Hepatocyte (in vitro differentiated cells): ENCODE measurements at regions not wholly inside any gene's neighbourhood (a gene's known extent, or its start where the extent isn't known, plus 50 kb on each side); places are given as distances from the start of the nearest gene placed in this dataset.

Experiments used
- DNase-seq: peaks from one replicate; pipeline ENCODE4 v3.0.0-alpha.2; 2016; ENCODE audit warnings: low spot score
- H2AFZ ChIP-seq: fragments of 200-600 bp; sonication (generic); 2 replicates; pipeline ENCODE4 v1.6.0; 2016; ENCODE audit warnings: antibody characterized with exemption, mild to moderate bottlenecking
- H3K27ac ChIP-seq: fragments of 200-600 bp; sonication (generic); 2 replicates; pipeline ENCODE4 v1.5.1; 2016; ENCODE audit warnings: mild to moderate bottlenecking
- H3K27me3 ChIP-seq: fragments of 200-600 bp; sonication (generic); 2 replicates; pipeline ENCODE4 v1.6.1; 2016
- H3K36me3 ChIP-seq: fragments of 200-600 bp; sonication (generic); replicated peaks from 2 replicates; pipeline ENCODE4 v1.5.1; 2016; ENCODE audit warnings: low read depth; ENCODE audit not compliant: insufficient read depth
- H3K4me1 ChIP-seq: fragments of 200-600 bp; sonication (generic); 2 replicates; pipeline ENCODE4 v1.5.1; 2016; ENCODE audit warnings: mild to moderate bottlenecking, moderate library complexity; ENCODE audit not compliant: insufficient read depth
- H3K4me2 ChIP-seq: fragments of 200-600 bp; sonication (generic); 2 replicates; pipeline ENCODE4 v1.6.0; 2016
- H3K4me3 ChIP-seq: fragments of 200-600 bp; sonication (generic); 2 replicates; pipeline ENCODE4 v1.5.1; 2016; ENCODE audit warnings: mild to moderate bottlenecking
- H3K79me2 ChIP-seq: fragments of 200-600 bp; sonication (generic); 2 replicates; pipeline ENCODE4 v1.6.0; 2017; ENCODE audit warnings: mild to moderate bottlenecking
- H3K9me2 ChIP-seq: fragments of 200-600 bp; sonication (generic); replicated peaks from 2 replicates; pipeline ENCODE4 v1.6.0; 2017; ENCODE audit warnings: mild to moderate bottlenecking; ENCODE audit not compliant: insufficient read depth
- H3K9me3 ChIP-seq: fragments of 200-600 bp; sonication (generic); 2 replicates; pipeline ENCODE4 v1.5.1; 2016; ENCODE audit warnings: low read depth, mild to moderate bottlenecking
- H4K20me1 ChIP-seq: fragments of 200-600 bp; sonication (generic); 2 replicates; pipeline ENCODE4 v1.6.0; 2016; ENCODE audit warnings: mild to moderate bottlenecking; ENCODE audit not compliant: insufficient read depth, poor library complexity, severe bottlenecking
- EZH2 ChIP-seq: fragments of 200-600 bp; sonication (generic); IDR thresholded peaks from 2 replicates; pipeline ENCODE4 v1.6.1; 2016; ENCODE audit warnings: antibody characterized with exemption, mild to moderate bottlenecking, borderline replicate concordance
- EZH2phosphoT487 ChIP-seq: fragments of 200-600 bp; sonication (generic); IDR thresholded peaks from one replicate; pipeline ENCODE4 v1.6.1; 2018; ENCODE audit warnings: antibody characterized with exemption, mild to moderate bottlenecking, low read depth, moderate library complexity; ENCODE audit not compliant: unreplicated experiment, severe bottlenecking
- WGBS: methylation state at CpG from one replicate; pipeline ENCODE4 v1.1.6; 2016; ENCODE audit warnings: low lambda C conversion rate; ENCODE audit errors: missing lambda C conversion rate; 5-methylcytosine and 5-hydroxymethylcytosine counted together
- TF ChIP-seq, protein P1 (sequence below): fragments of 200-600 bp; sonication (generic); IDR thresholded peaks from 2 replicates; pipeline ENCODE4 v1.5.1; 2016; ENCODE audit warnings: antibody characterized with exemption, mild to moderate bottlenecking; ENCODE audit not compliant: poor library complexity

GRCh38 chrX:3455796-3456195 is 109.3 kb upstream of the MXRA5 start:
- Histone ChIP-seq H3K79me2 (no peaks in the 10 kb centered on the region), H3K4me2 (no peak overlapping the region), H3K27ac (no peak overlapping the region), H3K4me3 (no peak overlapping the region), H3K27me3 (no peaks in the 10 kb centered on the region), H3K9me2 (no peaks in the 10 kb centered on the region), H2AFZ (no peak overlapping the region), H4K20me1 (no peaks in the 10 kb centered on the region), H3K36me3 (no peaks in the 10 kb centered on the region), H3K9me3 (no peaks in the 10 kb centered on the region), H3K4me1 (no peaks in the 10 kb centered on the region)
- TF ChIP-seq EZH2 (no peak), EZH2phosphoT487 (no peak)
- TF ChIP-seq, protein P1, sequence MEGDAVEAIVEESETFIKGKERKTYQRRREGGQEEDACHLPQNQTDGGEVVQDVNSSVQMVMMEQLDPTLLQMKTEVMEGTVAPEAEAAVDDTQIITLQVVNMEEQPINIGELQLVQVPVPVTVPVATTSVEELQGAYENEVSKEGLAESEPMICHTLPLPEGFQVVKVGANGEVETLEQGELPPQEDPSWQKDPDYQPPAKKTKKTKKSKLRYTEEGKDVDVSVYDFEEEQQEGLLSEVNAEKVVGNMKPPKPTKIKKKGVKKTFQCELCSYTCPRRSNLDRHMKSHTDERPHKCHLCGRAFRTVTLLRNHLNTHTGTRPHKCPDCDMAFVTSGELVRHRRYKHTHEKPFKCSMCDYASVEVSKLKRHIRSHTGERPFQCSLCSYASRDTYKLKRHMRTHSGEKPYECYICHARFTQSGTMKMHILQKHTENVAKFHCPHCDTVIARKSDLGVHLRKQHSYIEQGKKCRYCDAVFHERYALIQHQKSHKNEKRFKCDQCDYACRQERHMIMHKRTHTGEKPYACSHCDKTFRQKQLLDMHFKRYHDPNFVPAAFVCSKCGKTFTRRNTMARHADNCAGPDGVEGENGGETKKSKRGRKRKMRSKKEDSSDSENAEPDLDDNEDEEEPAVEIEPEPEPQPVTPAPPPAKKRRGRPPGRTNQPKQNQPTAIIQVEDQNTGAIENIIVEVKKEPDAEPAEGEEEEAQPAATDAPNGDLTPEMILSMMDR, result no peak
- DNase-seq, result no peak
- 70% methylated on average over 2 of the region's 2 CpGs for WGBS

GRCh38 chrX:3451571-3451970 is 105.1 kb upstream of the MXRA5 start:
- TF ChIP-seq EZH2, result no peak
- TF ChIP-seq, protein P1, result no peak
- no peak for TF ChIP-seq EZH2phosphoT487
- no peak overlapping the region for H3K4me2 ChIP-seq
- no peak for DNase-seq
- no peaks in the 10 kb centered on the region for H3K79me2 ChIP-seq
- no peak overlapping the region for H2AFZ ChIP-seq
- no peaks in the 10 kb centered on the region for H4K20me1 ChIP-seq
- no peaks in the 10 kb centered on the region for H3K4me1 ChIP-seq
- H3K9me3 ChIP-seq, result no peaks in the 10 kb centered on the region
- 54% methylated on average over 8 of the region's 8 CpGs for WGBS
- H3K4me3 ChIP-seq, result no peak overlapping the region
- H3K27me3 ChIP-seq, result no peaks in the 10 kb centered on the region
- H3K36me3 ChIP-seq, result no peaks in the 10 kb centered on the region
- H3K9me2 ChIP-seq, result no peaks in the 10 kb centered on the region
- no peak overlapping the region for H3K27ac ChIP-seq

GRCh38 chrX:3450881-3451570 is 104.6 kb upstream of the MXRA5 start:
- no peak overlapping the region for H3K4me3 ChIP-seq
- no peaks in the 10 kb centered on the region for H4K20me1 ChIP-seq
- TF ChIP-seq EZH2, result no peak
- TF ChIP-seq, protein P1, result no peak
- TF ChIP-seq EZH2phosphoT487, result no peak
- H3K79me2 ChIP-seq, result no peaks in the 10 kb centered on the region
- no peak for DNase-seq
- H3K27ac ChIP-seq, result no peak overlapping the region
- H3K9me2 ChIP-seq, result no peaks in the 10 kb centered on the region
- no peak overlapping the region for H2AFZ ChIP-seq
- H3K36me3 ChIP-seq, result no peaks in the 10 kb centered on the region
- H3K4me2 ChIP-seq, result no peak overlapping the region
- H3K9me3 ChIP-seq, result no peaks in the 10 kb centered on the region
- no peaks in the 10 kb centered on the region for H3K27me3 ChIP-seq
- 62% methylated on average over 3 of the region's 3 CpGs for WGBS
- no peaks in the 10 kb centered on the region for H3K4me1 ChIP-seq

GRCh38 chrX:3449287-3449686 is 102.8 kb upstream of the MXRA5 start:
- H3K9me2 ChIP-seq, result no peaks in the 10 kb centered on the region
- H2AFZ ChIP-seq, result no peak overlapping the region
- H3K4me3 ChIP-seq, result no peak overlapping the region
- no peaks in the 10 kb centered on the region for H3K9me3 ChIP-seq
- H3K4me1 ChIP-seq, result no peaks in the 10 kb centered on the region
- no peak overlapping the region for H3K4me2 ChIP-seq
- no peaks in the 10 kb centered on the region for H3K27me3 ChIP-seq
- no peak overlapping the region for H3K27ac ChIP-seq
- no peaks in the 10 kb centered on the region for H3K36me3 ChIP-seq
- no peaks in the 10 kb centered on the region for H4K20me1 ChIP-seq
- TF ChIP-seq EZH2, result no peak
- TF ChIP-seq, protein P1, result no peak
- no peak for TF ChIP-seq EZH2phosphoT487
- H3K79me2 ChIP-seq, result no peaks in the 10 kb centered on the region
- WGBS, result 56% methylated on average over 4 of the region's 4 CpGs
- no peak for DNase-seq
